Testis (tissue), 2 donors: ENCODE measurements at regions not wholly inside any gene's neighbourhood (a gene's known extent, or its start where the extent isn't known, plus 50 kb on each side); places are given as distances from the start of the nearest gene placed in this dataset.

ENCODE experiments used
- DNase-seq: peaks from one replicate; pipeline ENCODE4 v3.0.0-alpha.2; 2019
- H3K27ac ChIP-seq, 2 donors: fragments of 200-600 bp; sonication (generic); one replicate each; pipeline ENCODE4 v1.5.1; 2019
- H3K27me3 ChIP-seq: fragments of 200-600 bp; sonication (generic); one replicate; pipeline ENCODE4 v1.5.1; 2019
- H3K36me3 ChIP-seq: fragments of 200-600 bp; sonication (generic); one replicate; pipeline ENCODE4 v1.5.1; 2017; ENCODE audit warnings: low read depth; ENCODE audit errors: missing control alignments
- H3K4me1 ChIP-seq: fragments of 200-600 bp; sonication (generic); one replicate; pipeline ENCODE4 v1.5.1; 2019
- H3K4me3 ChIP-seq, 2 donors: fragments of 200-600 bp; sonication (generic); one replicate each; pipeline ENCODE4 v1.5.1; 2017 to 2019
- H3K9me3 ChIP-seq: fragments of 200-600 bp; sonication (generic); one replicate; pipeline ENCODE4 v1.5.1; 2017
- POLR2A ChIP-seq: fragments of 450-650 bp; IDR thresholded peaks from one replicate; pipeline ENCODE4 v1.6.1; 2017; ENCODE audit warnings: antibody characterized with exemption, mild to moderate bottlenecking, moderate library complexity
- WGBS, 2 donors: methylation state at CpG; one replicate each; pipeline ENCODE4 v1.1.5; 2018; 5-methylcytosine and 5-hydroxymethylcytosine counted together
- intact Hi-C: fragments of 100-400 bp; cut with DNase I; formaldehyde crosslinking; loops from one replicate; pipeline ENCODE4 v1.15.1; 2023; ENCODE audit warnings: low total_unique reads
- TF ChIP-seq, protein P1 (sequence below), 3 experiments: fragments of 450-650 bp in 2 of 3; fragments of 200-600 bp in 1 of 3; sonication (generic) in 1 of 3; IDR thresholded peaks; one replicate each; pipeline ENCODE4 v1.5.1; 2016 to 2019; ENCODE audit warnings: antibody characterized with exemption in 3 of 3, mild to moderate bottlenecking in 2 of 3, moderate library complexity in 1 of 3

DNA sequence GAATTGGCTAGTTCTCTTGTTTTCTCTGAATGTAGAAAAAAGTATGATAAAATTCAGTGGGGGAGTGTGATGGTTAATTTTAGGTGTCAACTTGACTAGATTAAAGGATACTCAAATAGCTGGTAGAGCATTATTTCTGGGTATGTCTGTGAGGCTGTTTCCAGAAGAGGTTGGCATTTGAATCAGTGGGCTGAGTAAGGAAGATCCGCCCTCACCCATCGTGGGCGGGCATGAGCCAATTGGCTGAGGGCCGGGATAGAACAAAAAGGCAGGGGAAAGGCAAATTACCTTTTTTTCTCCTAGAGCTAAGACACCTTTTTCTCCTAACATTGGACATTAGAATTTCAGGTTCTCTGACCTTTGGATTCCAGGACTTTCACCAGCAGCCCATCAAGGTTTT, 667.6 kb upstream of the SLC8A1 start:
- H3K4me1 ChIP-seq, result no peaks in the 10 kb centered on the region
- no peaks in the 10 kb centered on the region for H3K27me3 ChIP-seq
- 88 to 90% methylated on average over 4 of the region's 4 CpGs for WGBS, 2 donors
- no peak for TF ChIP-seq POLR2A
- TF ChIP-seq, protein P1, sequence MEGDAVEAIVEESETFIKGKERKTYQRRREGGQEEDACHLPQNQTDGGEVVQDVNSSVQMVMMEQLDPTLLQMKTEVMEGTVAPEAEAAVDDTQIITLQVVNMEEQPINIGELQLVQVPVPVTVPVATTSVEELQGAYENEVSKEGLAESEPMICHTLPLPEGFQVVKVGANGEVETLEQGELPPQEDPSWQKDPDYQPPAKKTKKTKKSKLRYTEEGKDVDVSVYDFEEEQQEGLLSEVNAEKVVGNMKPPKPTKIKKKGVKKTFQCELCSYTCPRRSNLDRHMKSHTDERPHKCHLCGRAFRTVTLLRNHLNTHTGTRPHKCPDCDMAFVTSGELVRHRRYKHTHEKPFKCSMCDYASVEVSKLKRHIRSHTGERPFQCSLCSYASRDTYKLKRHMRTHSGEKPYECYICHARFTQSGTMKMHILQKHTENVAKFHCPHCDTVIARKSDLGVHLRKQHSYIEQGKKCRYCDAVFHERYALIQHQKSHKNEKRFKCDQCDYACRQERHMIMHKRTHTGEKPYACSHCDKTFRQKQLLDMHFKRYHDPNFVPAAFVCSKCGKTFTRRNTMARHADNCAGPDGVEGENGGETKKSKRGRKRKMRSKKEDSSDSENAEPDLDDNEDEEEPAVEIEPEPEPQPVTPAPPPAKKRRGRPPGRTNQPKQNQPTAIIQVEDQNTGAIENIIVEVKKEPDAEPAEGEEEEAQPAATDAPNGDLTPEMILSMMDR (IDR thresholded peaks at IDR 0.05), result no peak
- H3K4me3 ChIP-seq, result no peak overlapping the region
- DNase-seq, result no peak
- no peak overlapping the region for H3K27ac ChIP-seq
- intact Hi-C loops, result no loop called here
- no peaks in the 10 kb centered on the region for H3K9me3 ChIP-seq
- no peaks in the 10 kb centered on the region for H3K36me3 ChIP-seq

DNA sequence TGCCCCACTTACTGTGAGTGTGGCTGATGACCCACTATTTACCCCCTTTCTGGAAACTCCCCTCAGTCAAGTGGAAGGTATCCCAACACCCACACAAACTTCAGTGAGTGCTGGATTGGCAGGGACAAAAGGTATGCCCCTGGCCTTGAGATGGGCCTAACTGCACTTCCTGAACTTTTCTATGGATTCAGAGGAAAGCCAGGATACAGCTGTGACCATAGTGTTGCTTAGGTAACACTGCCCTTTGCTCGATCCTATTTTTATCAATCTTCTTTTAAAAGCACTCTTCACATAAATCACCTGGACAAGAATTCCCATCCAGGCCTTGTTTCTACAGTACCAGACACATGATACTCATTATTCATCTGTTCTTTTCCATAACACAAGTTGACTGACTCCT, 671.5 kb upstream of the SLC8A1 start:
- no peak for TF ChIP-seq POLR2A
- TF ChIP-seq, protein P1 (IDR thresholded peaks at IDR 0.05), result no peak
- H3K27ac ChIP-seq, result no peak overlapping the region
- H3K9me3 ChIP-seq, result no peaks in the 10 kb centered on the region
- H3K4me1 ChIP-seq, result no peaks in the 10 kb centered on the region
- 55 to 69% methylated on average over 1 of the region's 1 CpG for WGBS, 2 donors
- no peak overlapping the region for H3K4me3 ChIP-seq
- no peaks in the 10 kb centered on the region for H3K36me3 ChIP-seq
- no peaks in the 10 kb centered on the region for H3K27me3 ChIP-seq
- no peak for DNase-seq
- intact Hi-C loops, result no loop called here

DNA sequence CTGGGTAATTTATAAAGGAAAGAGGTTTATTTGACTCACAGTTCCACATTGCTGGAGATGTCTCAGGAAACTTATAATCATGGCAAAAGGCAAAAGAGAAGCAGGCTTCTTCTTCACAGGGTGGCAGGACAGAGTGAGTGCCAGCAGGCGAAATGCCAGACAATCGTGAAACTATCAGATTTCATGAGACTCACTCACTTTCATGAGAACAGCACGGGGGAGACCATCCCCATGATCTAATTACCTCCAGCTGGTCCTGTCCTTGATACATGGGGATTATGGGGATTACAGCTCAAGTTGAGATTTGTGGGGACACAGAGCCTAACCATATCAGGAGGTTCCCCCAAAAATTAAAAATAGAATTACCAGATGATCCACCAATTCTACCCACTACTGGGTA, 675.5 kb upstream of the SLC8A1 start:
- Histone ChIP-seq H3K4me3 (no peak overlapping the region), H3K27me3 (no peaks in the 10 kb centered on the region), H3K27ac (no peak overlapping the region), H3K4me1 (no peaks in the 10 kb centered on the region), H3K36me3 (no peaks in the 10 kb centered on the region), H3K9me3 (no peaks in the 10 kb centered on the region)
- WGBS, 2 donors, result 61 to 69% methylated on average over 3 of the region's 3 CpGs
- no peak for TF ChIP-seq POLR2A
- TF ChIP-seq, protein P1 (IDR thresholded peaks at IDR 0.05), result no peak
- DNase-seq, result no peak
- intact Hi-C loops, result no loop called here

DNA sequence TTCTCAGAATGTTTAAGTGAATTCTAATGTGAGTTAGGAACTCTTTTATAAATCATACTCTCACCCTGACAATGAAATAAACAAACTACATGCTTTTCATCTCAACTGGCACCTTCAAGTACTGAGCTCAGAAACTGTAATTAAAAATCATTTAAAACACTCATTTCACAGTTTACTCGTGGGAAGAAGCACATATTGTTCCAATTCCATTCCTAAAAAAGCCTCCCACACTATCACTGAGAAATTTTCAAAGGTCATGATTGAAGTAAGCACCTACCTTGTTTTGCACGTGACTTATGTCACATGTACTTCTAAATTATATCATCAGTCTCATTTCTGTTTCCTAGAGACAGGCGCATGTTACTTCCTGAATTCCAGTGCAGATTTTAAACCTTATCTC, 678.1 kb upstream of the SLC8A1 start:
- no peak overlapping the region for H3K4me3 ChIP-seq
- intact Hi-C loops, result no loop called here
- TF ChIP-seq, protein P1 (IDR thresholded peaks at IDR 0.05), result no peak
- TF ChIP-seq POLR2A, result no peak
- H3K4me1 ChIP-seq, result no peaks in the 10 kb centered on the region
- no peaks in the 10 kb centered on the region for H3K9me3 ChIP-seq
- DNase-seq, result no peak
- no peak overlapping the region for H3K27ac ChIP-seq
- 44 to 48% methylated on average over 3 of the region's 3 CpGs for WGBS, 2 donors
- no peaks in the 10 kb centered on the region for H3K36me3 ChIP-seq
- no peaks in the 10 kb centered on the region for H3K27me3 ChIP-seq

DNA sequence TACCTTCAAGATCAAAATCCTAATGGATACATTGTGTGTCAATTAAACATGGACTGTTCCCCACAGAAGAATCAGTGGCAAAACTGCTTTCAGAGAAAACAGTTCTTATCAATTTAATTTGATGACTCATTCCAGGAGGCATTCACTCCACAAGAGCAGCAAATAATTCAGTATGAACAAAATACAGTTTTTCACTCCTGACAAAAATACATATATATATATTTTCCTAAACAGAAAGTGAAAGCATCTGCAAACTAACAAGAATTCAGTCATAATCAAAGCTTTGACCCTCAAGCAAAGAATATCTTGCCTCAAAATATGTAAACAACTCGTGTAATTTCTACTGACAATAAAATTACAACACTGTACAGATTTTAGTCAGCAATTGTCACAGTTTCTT, 685.1 kb upstream of the SLC8A1 start:
- Histone ChIP-seq H3K4me3 (no peak overlapping the region), H3K4me1 (no peaks in the 10 kb centered on the region), H3K27me3 (no peaks in the 10 kb centered on the region), H3K36me3 (no peaks in the 10 kb centered on the region), H3K9me3 (no peaks in the 10 kb centered on the region), H3K27ac (no peak overlapping the region)
- DNase-seq, result no peak
- 22 to 25% methylated on average over 1 of the region's 1 CpG for WGBS, 2 donors
- intact Hi-C loops, result no loop called here
- TF ChIP-seq, protein P1 (IDR thresholded peaks at IDR 0.05), result no peak
- no peak for TF ChIP-seq POLR2A
